Occipital lobe (tissue), 1 donor: ENCODE measurements at regions not wholly inside any gene's neighbourhood (a gene's known extent, or its start where the extent isn't known, plus 50 kb on each side); places are given as distances from the start of the nearest gene placed in this dataset.

Experiments used
- DNase-seq: peaks from one replicate; lab custom pipeline; 2025; lab: John Stamatoyannopoulos, UW

DNA sequence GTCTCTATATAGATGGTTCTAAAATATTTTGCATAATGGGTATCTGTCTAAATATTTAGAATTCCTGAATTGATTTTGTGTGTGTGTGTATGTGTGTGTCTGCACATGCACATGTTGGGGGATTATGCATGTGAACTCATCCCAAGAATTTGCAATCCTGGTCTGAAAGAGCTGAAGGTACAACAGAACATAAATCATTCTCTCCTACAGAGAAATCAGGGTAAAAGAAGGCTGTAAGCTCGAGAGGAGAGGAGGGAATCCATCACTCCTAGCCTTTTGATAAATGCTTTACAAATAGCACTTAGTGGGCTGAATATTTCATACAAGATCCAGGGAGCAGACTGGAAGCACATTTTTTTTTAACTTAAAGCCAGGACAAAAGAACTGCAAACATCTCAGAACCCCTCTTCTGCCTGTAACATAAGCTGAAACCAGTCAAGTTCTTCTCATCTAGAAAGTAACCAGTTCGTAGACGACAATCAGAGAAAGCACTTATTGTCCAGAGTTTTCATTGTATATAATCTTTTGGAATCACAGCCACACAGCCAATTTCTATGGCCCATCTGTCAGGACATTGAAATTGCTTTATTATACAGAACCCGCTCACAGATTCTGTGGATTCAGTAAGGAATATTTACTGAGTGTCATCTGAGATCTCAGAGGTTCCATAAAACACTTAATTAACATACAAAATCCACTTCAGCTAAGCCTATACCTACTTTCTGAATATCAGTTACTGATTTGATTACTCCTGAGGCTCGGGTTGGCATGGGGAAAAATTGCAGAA is 541.4 kb upstream of the ZNF462 start:
- no peak for DNase-seq

DNA sequence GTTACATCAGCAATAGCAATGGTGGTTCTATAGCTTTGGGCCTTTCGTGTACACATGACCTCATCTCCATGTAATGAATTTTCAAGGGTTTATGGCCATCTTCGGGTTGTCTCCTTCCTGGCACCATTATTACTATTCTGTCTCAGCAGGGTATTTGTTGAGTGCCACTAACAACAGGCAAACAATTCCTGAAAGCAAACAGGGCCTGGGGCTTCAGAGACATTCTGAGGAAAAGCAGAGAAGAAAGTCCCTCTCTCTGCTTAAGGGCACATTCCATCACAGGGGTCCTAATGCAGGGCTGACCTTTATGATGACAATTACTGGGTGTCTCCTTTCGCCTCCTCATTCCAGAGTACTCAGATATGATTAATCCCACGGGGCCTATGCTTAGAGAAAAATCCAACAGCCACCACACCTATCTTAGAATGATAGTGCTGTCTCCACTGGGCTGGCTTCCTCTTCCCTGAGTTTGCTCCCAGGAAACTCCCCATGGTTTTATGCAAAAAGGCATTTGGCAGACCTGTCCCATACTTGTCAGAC is 540.2 kb upstream of the ZNF462 start:
- DNase-seq = no peak

DNA sequence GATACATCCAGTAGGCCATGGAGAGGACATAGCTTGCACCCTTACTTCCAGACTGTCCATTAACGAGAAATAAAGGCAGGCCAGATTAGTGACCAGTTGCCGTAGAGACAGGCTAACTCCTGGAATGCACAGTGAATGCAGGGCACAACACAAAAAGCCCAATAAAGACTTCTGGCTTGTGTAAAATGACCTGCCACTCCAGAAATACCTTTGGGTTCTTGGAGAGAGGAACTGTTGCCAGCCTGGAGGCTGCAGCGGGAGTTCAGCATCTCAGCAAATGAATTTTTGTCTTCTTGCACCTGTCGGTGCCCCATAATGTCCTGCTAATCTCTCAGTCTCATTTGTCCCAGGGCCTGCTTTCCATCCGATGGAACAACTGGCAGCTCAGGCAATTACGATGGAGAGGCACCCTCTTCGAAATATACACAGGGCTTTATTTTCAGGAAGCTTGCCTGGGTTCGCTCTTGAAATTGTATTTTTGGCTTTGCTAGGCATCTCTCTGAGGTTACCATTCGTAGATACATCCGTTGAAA is 538.8 kb upstream of the ZNF462 start:
- DNase-seq = no peak

- no peak for DNase-seq
These were observed 538.2 kb upstream of the ZNF462 start for GRCh38 chr9:106324591-106325280.

GRCh38 chr9:106326493-106326892 is 536.5 kb upstream of the ZNF462 start:
- DNase-seq = no peak

- DNase-seq = no peak
These were observed 529.5 kb upstream of the ZNF462 start for GRCh38 chr9:106333481-106333880.

DNA sequence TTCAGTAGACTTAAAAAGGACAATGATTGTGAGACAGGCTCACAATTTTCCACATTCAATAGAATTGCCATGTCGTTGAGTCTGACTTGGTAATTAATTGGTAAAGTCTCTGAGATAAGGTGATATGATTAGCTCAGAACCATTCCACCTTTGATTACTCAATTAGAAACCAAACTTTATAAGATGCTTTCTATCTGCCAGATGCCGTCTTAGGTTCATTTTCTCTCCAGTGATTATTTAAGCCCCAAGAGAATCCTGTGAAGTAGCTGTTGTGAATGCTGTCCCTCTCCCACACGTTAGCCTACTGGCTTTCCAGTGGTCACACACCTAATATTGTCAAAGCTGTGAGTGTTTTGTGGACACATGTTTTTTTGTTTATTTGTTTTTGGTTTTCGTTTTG is 528.9 kb upstream of the ZNF462 start:
- DNase-seq = no peak

GRCh38 chr9:106339882-106340281 is 523.1 kb upstream of the ZNF462 start:
- no peak for DNase-seq

- DNase-seq = no peak
These were observed 512.2 kb upstream of the ZNF462 start for GRCh38 chr9:106350777-106351176.

GRCh38 chr9:106356924-106357323 is 506.0 kb upstream of the ZNF462 start:
- no peak for DNase-seq

GRCh38 chr9:106358331-106358730 is 504.6 kb upstream of the ZNF462 start:
- no peak for DNase-seq

DNA sequence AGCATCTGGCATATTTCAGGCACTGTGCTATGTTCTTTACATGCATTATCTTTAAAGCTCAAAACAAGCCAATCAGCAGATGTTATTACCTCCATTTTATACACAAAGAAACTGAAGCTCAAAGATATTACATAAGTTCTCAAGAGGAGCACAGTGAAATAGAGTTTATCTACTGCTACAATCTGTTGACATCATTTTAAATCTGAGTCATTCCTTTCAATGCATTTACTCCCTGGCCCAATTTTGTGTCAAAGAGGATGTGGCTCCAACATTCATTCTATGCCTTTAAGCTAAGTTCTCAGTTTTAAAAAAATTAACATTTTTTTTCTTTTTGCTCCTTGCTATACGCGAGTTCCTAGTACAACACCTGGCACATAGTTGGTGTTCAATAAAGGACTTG is 486.3 kb upstream of the ZNF462 start:
- DNase-seq = no peak

DNA sequence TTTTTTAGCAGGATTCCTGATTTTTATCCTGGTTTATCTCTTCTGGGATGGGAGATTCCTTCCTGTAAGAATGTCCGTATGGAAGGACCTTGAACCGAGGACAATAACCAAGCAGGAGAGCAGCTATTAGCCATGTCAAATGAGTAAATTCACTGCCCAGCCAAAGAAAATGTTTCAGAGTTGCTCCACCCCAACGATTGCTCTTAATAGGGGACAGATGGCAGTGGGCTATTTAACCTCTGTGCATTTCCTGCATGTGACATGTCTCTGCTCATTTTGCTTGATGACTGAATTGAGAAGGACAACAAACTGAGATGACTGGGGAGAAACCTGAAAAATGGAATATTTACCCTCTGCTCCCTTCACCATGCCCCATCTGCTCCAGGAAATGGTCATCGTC is 479.9 kb upstream of the ZNF462 start:
- no peak for DNase-seq

DNA sequence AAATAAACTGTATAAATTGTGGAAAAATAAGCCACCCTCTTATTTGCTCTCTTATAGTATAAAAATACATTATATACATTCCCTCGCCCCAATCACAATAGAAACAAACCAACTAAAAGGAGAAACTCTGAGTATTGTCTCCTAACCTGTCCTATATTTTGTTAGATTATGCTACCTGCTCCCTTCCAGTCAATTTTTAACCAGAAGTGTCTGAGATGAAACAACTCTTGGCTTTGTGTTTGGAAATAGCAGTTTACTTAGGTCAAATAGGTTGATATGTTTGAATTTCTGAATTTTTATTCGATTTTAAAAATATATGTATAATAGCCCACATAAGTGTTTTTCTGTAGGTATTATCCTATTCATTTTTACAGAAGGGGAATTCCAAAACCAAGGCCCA is 475.0 kb upstream of the ZNF462 start:
- no peak for DNase-seq

GRCh38 chr9:106393226-106393625 is 469.7 kb upstream of the ZNF462 start:
- no peak for DNase-seq

- DNase-seq = no peak
These were observed 462.8 kb upstream of the ZNF462 start for GRCh38 chr9:106400170-106400569.

DNA sequence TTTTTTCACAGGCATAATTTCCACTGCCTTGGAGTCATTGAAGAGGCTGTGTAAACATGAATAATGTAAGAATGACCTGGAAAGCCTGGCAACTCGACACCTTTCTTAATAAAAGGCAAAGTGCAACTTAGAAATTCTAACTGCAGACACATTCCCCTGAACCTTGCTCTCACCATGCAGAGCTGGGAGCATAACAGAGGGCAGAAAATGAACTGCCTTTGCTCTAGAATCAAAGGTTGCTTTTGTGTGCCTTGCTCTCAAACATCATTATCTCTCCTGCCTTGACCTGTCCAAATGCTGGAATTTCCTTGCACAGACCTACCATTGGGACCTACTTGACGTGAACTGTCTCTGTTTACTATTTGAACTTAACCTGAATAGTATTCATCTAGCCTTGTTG is 462.0 kb upstream of the ZNF462 start:
- no peak for DNase-seq

DNA sequence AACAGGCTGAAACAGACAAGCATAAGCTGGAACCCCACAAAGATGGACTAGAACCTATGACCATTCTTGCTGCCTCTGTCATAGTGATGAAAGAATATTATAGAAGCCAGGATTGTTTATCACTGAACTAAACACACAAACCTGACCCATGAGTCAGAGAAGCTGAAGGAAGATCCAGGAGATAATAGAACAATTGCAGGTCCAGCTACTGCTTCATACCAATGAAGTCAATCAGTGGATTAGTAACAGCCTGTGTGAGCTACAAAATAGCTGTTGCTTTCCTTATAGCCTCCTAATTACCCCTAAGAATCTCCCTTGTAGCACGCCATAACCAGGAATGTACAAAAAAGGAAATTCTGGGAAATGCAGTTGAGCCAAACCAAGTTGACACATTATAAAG is 459.9 kb upstream of the ZNF462 start:
- DNase-seq = no peak

- DNase-seq = no peak
These were observed 458.8 kb upstream of the ZNF462 start for GRCh38 chr9:106404137-106404536.

- no peak for DNase-seq
These were observed 457.0 kb upstream of the ZNF462 start for GRCh38 chr9:106405871-106406435.

- no peak for DNase-seq
These were observed 448.9 kb upstream of the ZNF462 start for GRCh38 chr9:106414042-106414441.

DNA sequence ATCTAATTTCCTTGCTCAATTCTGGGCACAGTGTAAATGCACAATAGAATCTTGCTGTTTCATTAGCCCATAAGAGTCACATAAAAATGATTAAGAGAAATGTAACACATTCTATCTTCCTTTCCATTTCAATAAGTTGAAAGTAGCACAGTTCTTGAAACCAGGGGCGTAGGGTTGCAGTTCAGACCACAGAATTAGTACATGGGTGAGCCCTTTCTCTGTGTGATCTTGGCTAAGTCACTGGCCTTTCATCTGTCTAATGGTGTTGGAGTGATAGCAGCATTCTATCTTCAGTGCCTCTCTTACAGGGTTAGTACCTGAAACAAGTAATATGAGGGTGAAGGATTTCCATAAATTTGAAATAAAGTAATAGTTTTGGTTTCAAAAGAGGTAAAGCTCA is 445.3 kb upstream of the ZNF462 start:
- no peak for DNase-seq
